Endodermal cell (in vitro differentiated cells): ENCODE measurements at regions not wholly inside any gene's neighbourhood (a gene's known extent, or its start where the extent isn't known, plus 50 kb on each side); places are given as distances from the start of the nearest gene placed in this dataset.

ENCODE experiments used
- DNase-seq: peaks from one replicate; pipeline ENCODE4 v3.0.0-alpha.2; 2017
- H3K27ac ChIP-seq: 2 replicates; pipeline ENCODE4 v1.5.1; 2013; ENCODE audit warnings: mild to moderate bottlenecking, low read depth, low read length, moderate library complexity
- H3K27me3 ChIP-seq: 2 replicates; pipeline ENCODE4 v1.6.1; 2013; ENCODE audit warnings: mild to moderate bottlenecking, low read length, moderate library complexity; ENCODE audit not compliant: insufficient read depth, control insufficient read depth, poor library complexity, severe bottlenecking
- H3K36me3 ChIP-seq: 2 replicates; pipeline ENCODE4 v1.7.0; 2013; ENCODE audit warnings: mild to moderate bottlenecking, low read length, moderate library complexity; ENCODE audit not compliant: control insufficient read depth, insufficient read depth
- H3K4me1 ChIP-seq: one replicate; pipeline ENCODE4 v1.7.0; 2013; ENCODE audit warnings: low read length; ENCODE audit not compliant: control insufficient read depth, insufficient read depth
- H3K4me3 ChIP-seq: 2 replicates; pipeline ENCODE4 v1.5.1; 2013; ENCODE audit warnings: mild to moderate bottlenecking, low read length, moderate library complexity
- H3K9ac ChIP-seq: 2 replicates; pipeline ENCODE4 v1.6.1; 2013; ENCODE audit warnings: mild to moderate bottlenecking, low read length, moderate library complexity; ENCODE audit not compliant: poor library complexity, severe bottlenecking; ENCODE audit errors: extremely low read depth
- H3K9me3 ChIP-seq: 2 replicates; pipeline ENCODE4 v1.6.1; 2013; ENCODE audit warnings: mild to moderate bottlenecking, low read length, moderate library complexity; ENCODE audit not compliant: control insufficient read depth
- H3K27ac Mint-ChIP-seq: 2 replicates; pipeline ENCODE4 v1.8.0; 2020; ENCODE audit warnings: mixed read lengths
- H3K27me3 Mint-ChIP-seq: 2 replicates; pipeline ENCODE4 v1.8.0; 2021; ENCODE audit warnings: mild to moderate bottlenecking, mixed read lengths; ENCODE audit not compliant: insufficient read depth
- H3K36me3 Mint-ChIP-seq: 2 replicates; pipeline ENCODE4 v1.8.0; 2020; ENCODE audit warnings: low read depth, mixed read lengths
- H3K4me1 Mint-ChIP-seq: 2 replicates; pipeline ENCODE4 v1.8.0; 2020; ENCODE audit warnings: mixed read lengths
- H3K4me3 Mint-ChIP-seq: 2 replicates; pipeline ENCODE4 v1.8.0; 2020; ENCODE audit warnings: mild to moderate bottlenecking, moderate library complexity, mixed read lengths
- H3K9me3 Mint-ChIP-seq: 2 replicates; pipeline ENCODE4 v1.8.0; 2020; ENCODE audit warnings: mild to moderate bottlenecking, mixed read lengths
- CTCF ChIP-seq: fragments of 200-600 bp; sonication (generic); conservative IDR thresholded peaks from 2 replicates; pipeline ENCODE4 v1.5.0; 2021; ENCODE audit warnings: antibody characterized with exemption, mild to moderate bottlenecking
- WGBS, 2 experiments: methylation state at CpG; one replicate each; pipeline versions ENCODE4 v1.1.5 to v1.1.7; 2013; ENCODE audit warnings: missing lambda C conversion rate in 2 of 2, mixed read lengths in 1 of 2; ENCODE audit not compliant: insufficient coverage in 1 of 2, insufficient read length in 1 of 2; 5-methylcytosine and 5-hydroxymethylcytosine counted together

- H3K36me3 Mint-ChIP-seq: no peaks in the 10 kb centered on the region
- no peaks in the 10 kb centered on the region for H3K9me3 Mint-ChIP-seq
- no peak overlapping the region for H3K4me3 Mint-ChIP-seq
- H3K27me3 ChIP-seq: peaks cover 45% of the 10 kb centered on the region
- WGBS, 2 experiments: 100% methylated on average over 1 of the region's 1 CpG; no CpG with 5 or more reads in 1 of the 2 experiments
- H3K36me3 ChIP-seq: no peaks in the 10 kb centered on the region
- H3K4me3 ChIP-seq: no peak overlapping the region
- no peak for TF ChIP-seq CTCF
- H3K27ac ChIP-seq: no peak overlapping the region
- no peaks in the 10 kb centered on the region for H3K9me3 ChIP-seq
- H3K4me1 ChIP-seq: peaks cover 7% of the 10 kb centered on the region
- DNase-seq: no peak
- no peak overlapping the region for H3K27ac Mint-ChIP-seq
- H3K9ac ChIP-seq: no peak overlapping the region
- no peaks in the 10 kb centered on the region for H3K4me1 Mint-ChIP-seq
- H3K27me3 Mint-ChIP-seq: peaks cover 33% of the 10 kb centered on the region
Observed at GRCh38 chr11:109016724-109017123, 351.9 kb downstream of the DDX10 start.

- DNase-seq: no peak
- Histone ChIP-seq H3K27ac (no peak overlapping the region), H3K9me3 (no peaks in the 10 kb centered on the region), H3K27me3 (peaks cover 45% of the 10 kb centered on the region), H3K9ac (no peak overlapping the region), H3K36me3 (no peaks in the 10 kb centered on the region), H3K4me1 (peaks cover 4% of the 10 kb centered on the region), H3K4me3 (no peak overlapping the region)
- Mint-ChIP-seq H3K4me1 (no peaks in the 10 kb centered on the region), H3K36me3 (no peaks in the 10 kb centered on the region), H3K4me3 (no peak overlapping the region), H3K9me3 (no peaks in the 10 kb centered on the region), H3K27ac (no peak overlapping the region), H3K27me3 (peaks cover 30% of the 10 kb centered on the region)
- 95 to 100% methylated on average over 6 of the region's 6 CpGs for whole genome bisulfite sequencing, 2 experiments
- no peak for TF ChIP-seq CTCF
Observed at GRCh38 chr11:109017489-109017888, 352.6 kb downstream of the DDX10 start.

GRCh38 chr11:109018639-109019038 lies 353.8 kb downstream of the DDX10 start:
- Mint-ChIP-seq H3K36me3 (no peaks in the 10 kb centered on the region), H3K27me3 (peaks cover 21% of the 10 kb centered on the region), H3K9me3 (no peaks in the 10 kb centered on the region), H3K4me1 (no peaks in the 10 kb centered on the region), H3K27ac (no peak overlapping the region), H3K4me3 (no peak overlapping the region)
- H3K27ac ChIP-seq: no peak overlapping the region
- no peaks in the 10 kb centered on the region for H3K36me3 ChIP-seq
- 96% methylated on average over 3 of the region's 3 CpGs; no CpG with 5 or more reads in 1 of the 2 experiments for WGBS, 2 experiments
- TF ChIP-seq CTCF: no peak
- H3K4me3 ChIP-seq: no peak overlapping the region
- H3K9ac ChIP-seq: no peak overlapping the region
- H3K4me1 ChIP-seq: no peaks in the 10 kb centered on the region
- no peak for DNase-seq
- no peaks in the 10 kb centered on the region for H3K9me3 ChIP-seq
- peaks cover 45% of the 10 kb centered on the region for H3K27me3 ChIP-seq
